WTC11 (cell line): ENCODE measurements at regions not wholly inside any gene's neighbourhood (a gene's known extent, or its start where the extent isn't known, plus 50 kb on each side); places are given as distances from the start of the nearest gene placed in this dataset.

Experiments
- CTCF ChIP-seq: fragments of 200-600 bp; IDR thresholded peaks from 2 replicates; pipeline ENCODE4 v1.8.0; 2022; ENCODE audit warnings: antibody characterized with exemption
- ERG ChIP-seq: fragments of 250-450 bp; sonication (Bioruptor Pico); IDR thresholded peaks from 2 replicates; pipeline ENCODE4 v1.8.0; 2021; ENCODE audit warnings: mild to moderate bottlenecking
- ETV6 ChIP-seq: sonication (generic); formaldehyde crosslinking; IDR thresholded peaks from 2 replicates; pipeline ENCODE4 v1.8.1; 2022; ENCODE audit warnings: mild to moderate bottlenecking, missing genetic modification reagents
- FOXK1 ChIP-seq: sonication (generic); formaldehyde crosslinking; IDR thresholded peaks from 2 replicates; pipeline ENCODE4 v1.8.0; 2022; ENCODE audit warnings: mild to moderate bottlenecking, moderate library complexity, missing genetic modification reagents
- FOXP1 ChIP-seq: sonication (generic); formaldehyde crosslinking; IDR thresholded peaks from 2 replicates; pipeline ENCODE4 v1.8.0; 2022; ENCODE audit warnings: missing genetic modification reagents, mild to moderate bottlenecking, moderate library complexity, borderline replicate concordance
- JUN ChIP-seq: sonication (generic); formaldehyde crosslinking; IDR thresholded peaks from 2 replicates; pipeline ENCODE4 v1.8.0; 2023; ENCODE audit warnings: mild to moderate bottlenecking, missing genetic modification reagents
- NFATC4 ChIP-seq: fragments of 250-450 bp; sonication (Bioruptor Pico); IDR thresholded peaks from 2 replicates; pipeline ENCODE4 v1.9.0; 2021; ENCODE audit warnings: mild to moderate bottlenecking
- SMAD3 ChIP-seq: sonication (generic); formaldehyde crosslinking; IDR thresholded peaks from 2 replicates; pipeline ENCODE4 v1.8.0; 2022; ENCODE audit warnings: missing genetic modification reagents, mild to moderate bottlenecking, borderline replicate concordance
- SP1 ChIP-seq: sonication (generic); formaldehyde crosslinking; conservative IDR thresholded peaks from 2 replicates; pipeline ENCODE4 v1.8.1; 2022; ENCODE audit warnings: missing genetic modification reagents
- TF ChIP-seq, protein P1 (sequence below): sonication (generic); formaldehyde crosslinking; IDR thresholded peaks from 2 replicates; pipeline ENCODE4 v1.8.1; 2023; ENCODE audit warnings: mild to moderate bottlenecking, missing genetic modification reagents, moderate library complexity

DNA sequence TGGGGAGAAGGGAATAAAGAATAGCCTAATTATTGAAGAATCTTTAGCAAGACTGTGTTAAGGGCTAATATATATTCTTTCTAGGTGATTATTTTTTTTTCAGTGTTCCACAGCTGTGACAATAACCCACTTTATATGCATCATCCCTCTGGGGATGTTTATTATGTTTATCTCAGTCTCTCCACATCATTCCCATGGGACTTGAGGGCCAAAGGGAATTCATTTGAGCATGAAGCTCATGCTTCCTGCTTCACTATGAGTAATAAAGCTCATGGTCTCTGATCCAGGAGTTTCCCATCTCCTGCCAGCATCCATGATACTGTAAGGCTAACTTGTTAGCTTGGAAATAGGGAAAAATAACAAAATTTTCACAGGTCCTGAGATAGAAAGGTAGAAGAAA is 1888.4 kb downstream of the LRRC4C start:
- TF ChIP-seq, protein P1, sequence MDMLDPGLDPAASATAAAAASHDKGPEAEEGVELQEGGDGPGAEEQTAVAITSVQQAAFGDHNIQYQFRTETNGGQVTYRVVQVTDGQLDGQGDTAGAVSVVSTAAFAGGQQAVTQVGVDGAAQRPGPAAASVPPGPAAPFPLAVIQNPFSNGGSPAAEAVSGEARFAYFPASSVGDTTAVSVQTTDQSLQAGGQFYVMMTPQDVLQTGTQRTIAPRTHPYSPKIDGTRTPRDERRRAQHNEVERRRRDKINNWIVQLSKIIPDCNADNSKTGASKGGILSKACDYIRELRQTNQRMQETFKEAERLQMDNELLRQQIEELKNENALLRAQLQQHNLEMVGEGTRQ, result no peak
- TF ChIP-seq FOXP1, result no peak
- TF ChIP-seq CTCF, result no peak
- TF ChIP-seq ERG (CRISPR knock-in tag), result no peak
- no peak for TF ChIP-seq FOXK1
- no peak for TF ChIP-seq JUN (CRISPR knock-in tag)
- no peak for TF ChIP-seq SMAD3 (CRISPR knock-in tag)
- TF ChIP-seq NFATC4, result no peak
- TF ChIP-seq ETV6 (CRISPR knock-in tag), result no peak
- no peak for TF ChIP-seq SP1 (CRISPR knock-in tag)
